ENCODE measurements at regions not wholly inside any gene's neighbourhood (a gene's known extent, or its start where the extent isn't known, plus 50 kb on each side); places are given as distances from the start of the nearest gene placed in this dataset.

GRCh38 chr10:27440478-27440877, 63.6 kb upstream of the RAB18 start:
- TF ChIP-seq REST (IDR thresholded peaks at IDR 0.05): no peak
- TF ChIP-seq YY1 (IDR thresholded peaks at IDR 0.05): no peak

All from liver (tissue), 1 donor.